ENCODE measurements at regions not wholly inside any gene's neighbourhood (a gene's known extent, or its start where the extent isn't known, plus 50 kb on each side); places are given as distances from the start of the nearest gene placed in this dataset.
"Not testable (repeated sequence)": the region's sequence is repeated elsewhere in the genome, so short reads cannot be mapped to it uniquely, and the experiment has no call there.

DNA sequence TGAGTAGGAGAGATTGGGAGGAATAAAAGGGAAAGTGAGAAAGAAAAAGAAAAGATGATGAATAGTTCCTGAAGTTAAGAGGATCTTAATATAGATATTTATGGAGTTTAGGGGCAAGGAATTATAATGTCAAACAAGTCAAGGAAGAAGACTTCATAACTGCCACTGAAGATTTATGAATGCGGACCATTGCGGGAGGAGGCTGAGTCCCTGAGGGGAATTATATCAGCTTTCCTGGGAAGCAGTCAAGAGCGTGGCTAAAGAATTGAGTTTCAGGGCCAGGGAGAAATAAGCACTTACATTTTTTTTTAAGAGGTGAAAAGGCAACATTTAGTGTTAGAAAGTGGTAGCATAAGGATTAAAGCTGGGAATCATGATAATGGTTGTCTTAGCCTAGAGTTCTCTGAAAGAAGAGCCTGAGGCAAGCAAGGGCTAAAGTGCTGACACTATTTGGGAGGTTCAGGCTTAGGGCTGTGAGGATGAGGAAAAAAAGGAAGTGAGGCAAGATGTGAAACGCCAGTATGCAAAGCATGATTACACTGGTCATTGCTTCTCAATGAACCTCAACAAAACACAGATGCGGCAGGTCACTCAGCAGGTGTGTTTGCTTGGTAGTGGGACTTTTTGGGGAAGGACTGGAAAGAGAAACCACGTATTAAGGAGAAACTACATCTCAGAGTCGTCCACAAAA is 217.1 kb downstream of the SLC4A3 start:
- no peak for DNase-seq

DNA sequence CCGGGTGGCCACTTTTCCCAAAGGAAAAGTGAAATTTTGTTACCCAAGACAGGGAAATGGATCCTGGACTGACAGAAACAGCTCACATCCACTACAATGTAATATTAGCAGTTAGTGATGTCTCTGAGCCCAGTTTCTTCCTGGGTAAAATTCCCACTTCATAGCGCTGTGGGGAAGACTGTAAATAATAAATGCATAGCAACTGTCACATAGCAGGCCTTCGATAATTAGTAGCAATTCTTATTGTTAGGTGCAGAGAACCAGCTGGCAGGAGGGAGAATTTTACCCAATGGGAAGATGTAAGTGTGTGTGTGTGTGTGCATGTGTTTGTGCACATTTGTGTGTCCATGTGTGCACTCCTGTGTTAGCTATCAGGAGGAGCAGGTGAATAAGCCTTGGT is 221.5 kb downstream of the SLC4A3 start:
- no peak for DNase-seq

DNA sequence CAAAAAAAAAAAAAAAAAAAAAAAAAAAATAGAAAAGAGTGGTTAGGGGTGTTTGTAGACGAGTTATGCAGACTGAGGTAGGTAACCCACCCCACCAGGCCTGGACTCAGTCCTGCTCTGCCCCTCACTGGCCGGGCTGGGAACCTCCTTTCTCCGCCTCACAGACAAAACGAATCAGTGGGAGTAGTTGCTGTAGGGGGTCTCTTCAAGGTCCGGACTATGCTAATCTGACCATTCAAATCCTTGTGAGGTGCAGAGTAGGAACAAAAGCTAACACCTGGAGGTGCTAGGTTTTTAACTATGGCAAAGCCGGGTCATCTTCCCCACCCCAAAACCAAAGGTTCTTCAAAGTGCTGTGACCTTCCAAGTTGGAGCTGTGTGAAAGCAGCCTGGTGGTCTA is 223.7 kb downstream of the SLC4A3 start:
- DNase-seq = no peak

DNA sequence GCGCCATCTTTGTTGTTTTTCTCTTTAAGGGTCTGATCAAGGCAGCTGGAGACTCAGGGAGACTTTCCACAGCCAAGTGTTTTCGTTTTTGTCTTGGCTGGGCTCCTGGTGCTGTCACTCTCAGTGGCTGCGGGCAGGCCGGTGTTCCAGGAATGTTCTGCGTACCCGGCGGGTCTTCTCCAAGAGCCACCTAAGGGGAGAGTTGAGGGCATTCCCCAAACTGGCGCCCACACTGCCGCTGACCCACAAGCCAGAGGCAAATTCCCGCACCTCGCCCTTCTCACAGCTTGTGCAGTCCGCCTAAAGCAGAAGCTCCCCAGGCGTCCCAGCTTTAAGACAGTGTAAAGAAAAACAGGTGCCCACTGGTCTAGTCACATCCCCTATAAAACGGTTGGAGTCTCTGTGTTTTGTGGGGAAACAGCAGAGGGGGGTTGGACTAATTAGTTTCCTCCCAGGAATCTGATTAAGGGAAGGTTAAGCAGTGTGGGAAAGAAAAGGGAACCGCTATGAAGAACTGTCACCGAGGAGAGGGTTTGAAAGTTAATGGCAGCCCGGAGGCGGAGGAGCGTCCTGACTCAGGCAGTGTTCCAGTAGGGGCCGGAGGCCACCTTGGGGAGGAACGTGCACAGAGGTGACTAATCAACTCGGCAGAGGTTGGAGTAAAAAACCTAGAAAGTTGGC is 224.5 kb downstream of the SLC4A3 start:
- no peak for DNase-seq

DNA sequence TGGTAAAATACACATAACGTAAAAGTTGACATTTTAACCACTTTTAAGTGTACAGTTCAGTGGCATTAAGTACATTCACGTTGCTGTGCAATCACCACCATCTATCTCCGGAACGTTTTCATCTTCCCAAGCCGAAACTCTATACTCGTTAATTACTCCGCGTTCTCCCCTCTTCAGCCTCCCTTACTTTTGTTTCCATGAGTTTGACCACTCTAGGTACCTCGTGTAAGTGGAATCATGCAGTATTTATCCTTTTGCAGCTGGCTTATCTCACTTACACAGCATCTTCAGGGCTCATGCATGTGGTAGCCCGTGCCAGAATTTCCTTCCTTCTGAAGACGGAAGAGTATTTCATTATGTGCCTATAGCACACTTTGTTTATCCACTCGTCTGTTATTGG is 225.2 kb downstream of the SLC4A3 start:
- no peak for DNase-seq

DNA sequence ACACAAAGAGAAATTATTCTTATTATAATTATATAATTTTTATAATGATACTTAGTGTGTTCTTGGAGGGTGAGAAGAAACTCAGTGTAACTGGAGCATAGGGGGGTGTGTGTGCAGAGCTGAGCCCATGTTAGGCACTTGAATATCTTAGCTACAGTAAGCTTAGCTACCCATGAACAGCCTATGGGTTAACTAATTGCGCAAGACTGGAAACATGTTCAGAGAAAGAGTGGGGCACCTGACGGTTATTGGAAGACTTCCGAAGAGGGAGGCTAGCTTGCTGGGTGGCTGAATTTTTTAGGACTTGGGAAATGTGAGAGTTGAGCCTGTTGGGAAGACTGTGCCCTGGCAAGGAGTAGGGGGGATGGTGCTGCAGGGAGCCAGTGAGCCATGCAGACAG is 229.2 kb downstream of the SLC4A3 start:
- DNase-seq = no peak

DNA sequence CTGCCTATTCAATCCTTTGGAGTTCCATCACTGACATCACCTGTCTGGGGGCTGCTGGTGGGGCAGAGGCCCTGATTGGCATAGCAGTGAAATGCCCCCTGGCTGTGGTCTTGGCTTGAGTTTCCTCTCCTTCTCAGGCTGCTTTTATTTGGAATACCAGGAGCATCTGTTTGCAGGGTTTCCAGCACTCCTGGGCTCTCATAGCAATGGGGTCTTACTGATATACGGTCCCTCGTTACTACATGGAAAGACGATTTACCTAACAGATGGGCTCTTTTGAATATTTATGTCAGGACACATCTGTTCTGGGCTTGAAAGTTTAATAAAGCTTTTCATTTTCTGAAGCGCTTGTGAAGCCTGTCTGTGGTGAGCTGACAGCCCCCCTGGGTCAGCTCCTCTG is 230.3 kb downstream of the SLC4A3 start:
- DNase-seq = no peak

DNA sequence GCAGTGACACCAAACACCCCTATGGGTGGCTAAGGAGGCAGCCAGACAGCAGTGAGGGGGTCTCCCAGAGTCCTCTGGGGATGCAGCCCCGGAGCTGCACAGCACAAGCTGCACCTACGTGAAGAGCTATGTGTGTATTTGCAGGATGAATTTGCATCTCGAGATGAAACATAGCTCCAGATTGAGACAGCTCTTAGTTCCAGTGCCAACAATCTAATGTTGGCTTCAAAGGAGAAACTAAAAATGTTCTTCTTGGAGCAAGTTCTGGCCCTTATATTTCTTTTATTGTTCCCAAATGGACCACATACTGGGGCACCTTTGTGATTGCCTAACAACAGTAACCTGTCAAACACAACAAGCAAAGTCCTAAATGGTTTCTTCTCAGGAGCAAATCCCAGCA is 233.9 kb downstream of the SLC4A3 start:
- no peak for DNase-seq

DNA sequence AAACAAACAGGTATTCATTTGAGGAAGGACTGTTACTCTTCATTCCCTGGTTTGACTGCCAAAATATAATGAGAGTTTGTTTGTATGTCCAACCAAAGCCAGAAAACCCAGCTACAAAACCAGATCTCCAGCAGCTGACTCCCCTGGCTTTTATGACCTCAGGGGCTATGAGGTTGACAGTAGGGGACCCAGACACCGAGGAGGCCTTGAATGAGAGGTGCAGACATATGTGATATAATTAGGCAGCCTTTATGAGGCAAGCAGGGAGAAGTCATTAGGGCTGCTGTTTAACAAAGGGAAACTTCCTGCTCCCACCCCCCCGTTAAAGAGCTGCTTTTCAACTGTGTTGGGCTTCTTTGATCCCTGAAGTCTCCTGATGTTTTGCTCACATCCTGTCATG is 236.7 kb downstream of the SLC4A3 start:
- DNase-seq = no peak

DNA sequence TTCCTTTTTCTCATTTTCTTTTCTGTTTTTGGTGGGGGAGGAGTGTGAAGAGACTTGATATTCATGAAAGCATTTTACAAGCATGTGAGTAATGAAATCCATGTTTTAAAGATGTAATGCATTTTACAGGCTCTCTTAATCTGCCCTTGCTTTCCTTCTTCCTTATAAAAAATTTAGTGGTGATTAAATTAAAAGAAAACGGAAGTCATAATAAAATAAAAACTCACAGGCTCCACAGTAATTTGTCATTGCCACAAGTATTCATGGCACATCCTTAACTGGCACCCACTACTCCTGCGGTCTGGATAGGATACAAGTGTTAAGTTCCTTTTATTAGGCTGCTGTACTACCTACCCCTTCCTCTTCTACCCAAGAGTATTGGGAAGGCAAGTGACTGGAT is 241.2 kb downstream of the SLC4A3 start:
- DNase-seq = no peak

DNA sequence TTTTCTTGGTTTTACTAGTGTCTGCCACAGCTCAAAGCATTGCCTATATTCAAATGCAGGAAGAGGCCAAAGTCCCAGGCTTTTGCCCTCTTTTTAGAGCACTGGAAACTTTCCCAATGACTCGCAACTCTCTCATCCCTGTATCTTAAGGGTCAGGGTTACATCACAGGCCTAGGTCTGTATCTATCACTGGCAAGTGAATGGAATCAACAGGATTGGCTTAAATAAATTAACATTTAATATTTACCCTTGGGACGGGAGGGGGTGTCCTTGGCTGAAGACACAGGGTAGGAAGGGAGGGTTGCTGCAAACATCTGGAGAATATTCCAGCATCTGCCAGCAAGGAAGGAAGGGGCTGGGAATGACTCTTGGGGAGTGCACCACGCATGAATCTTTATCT is 242.6 kb downstream of the SLC4A3 start:
- DNase-seq = no peak

DNA sequence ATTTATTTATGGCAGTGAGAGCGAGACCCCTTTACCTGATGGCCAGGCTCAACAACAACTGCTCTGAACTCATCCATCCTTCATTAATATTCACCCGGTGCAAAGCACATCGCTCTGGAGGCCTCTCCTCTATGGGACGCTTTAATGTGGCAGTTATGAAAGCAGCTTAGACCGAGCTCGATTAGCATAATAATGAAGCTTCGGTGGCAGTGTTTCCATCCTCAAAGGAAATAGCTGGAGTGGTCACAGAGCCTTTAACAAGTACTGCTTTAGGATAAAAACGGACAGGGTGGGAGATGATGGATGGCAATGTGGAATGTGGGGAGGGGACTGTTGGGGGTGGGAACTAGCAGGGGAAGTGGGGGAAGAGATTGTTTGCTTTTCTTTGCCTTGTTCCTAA is 243.9 kb downstream of the SLC4A3 start:
- no peak for DNase-seq

DNA sequence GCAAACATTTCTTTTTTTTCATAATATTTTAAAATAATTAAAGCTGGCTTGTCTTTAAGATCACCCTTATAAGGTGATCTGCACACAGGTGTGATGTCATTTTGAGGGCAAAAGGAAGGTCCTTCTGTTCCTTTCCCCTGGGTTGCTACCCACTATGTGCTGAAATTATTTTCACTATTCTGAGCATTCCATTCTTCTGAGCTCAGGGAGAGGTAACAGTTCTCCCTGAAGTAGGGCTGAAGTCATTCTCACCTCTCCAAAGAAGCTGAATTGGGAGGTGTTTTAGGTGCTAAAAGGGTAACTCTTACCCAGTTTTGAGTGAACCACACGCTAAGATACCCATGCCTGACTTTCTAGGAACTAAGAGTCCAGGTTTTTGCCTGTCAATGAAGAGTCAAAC is 247.6 kb downstream of the SLC4A3 start:
- DNase-seq = no peak

DNA sequence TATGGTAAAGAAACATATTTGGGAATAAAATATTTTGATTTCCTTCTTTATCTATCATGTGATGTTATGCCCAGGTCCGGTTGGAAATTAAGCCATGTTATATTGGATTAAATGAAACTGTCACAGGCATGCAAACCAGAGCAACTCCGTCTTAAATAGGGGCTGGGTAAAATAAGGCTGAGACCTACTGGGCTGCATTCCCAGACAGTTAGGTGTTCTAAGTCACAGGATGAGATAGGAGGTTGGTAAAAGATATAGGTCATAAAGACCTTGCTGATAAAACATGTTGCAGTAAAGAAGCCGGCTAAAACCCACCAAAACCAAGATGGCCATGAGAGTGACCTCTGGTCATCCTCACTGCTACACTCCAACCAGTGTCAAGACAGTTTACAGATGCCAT is 248.6 kb downstream of the SLC4A3 start:
- DNase-seq = not testable (repeated sequence)

DNA sequence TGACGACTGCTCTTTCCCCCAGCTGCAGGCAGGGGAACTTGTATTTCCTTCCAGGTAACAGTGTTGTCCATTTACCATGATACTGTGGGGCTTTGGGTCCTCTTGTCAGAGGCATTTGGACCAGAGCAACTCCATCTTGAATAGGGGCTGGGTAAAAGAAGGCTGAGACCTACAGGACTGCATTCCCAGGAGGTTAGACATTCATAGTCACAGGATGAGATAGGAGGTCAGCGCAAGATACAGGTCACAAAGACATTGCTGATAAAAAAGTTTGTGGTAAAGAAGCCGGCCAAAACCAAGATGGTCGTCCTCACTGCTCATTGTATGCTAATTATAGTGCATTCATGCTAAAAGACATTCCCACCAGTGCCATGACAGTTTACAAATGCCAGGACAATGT is 249.5 kb downstream of the SLC4A3 start:
- DNase-seq = no peak

DNA sequence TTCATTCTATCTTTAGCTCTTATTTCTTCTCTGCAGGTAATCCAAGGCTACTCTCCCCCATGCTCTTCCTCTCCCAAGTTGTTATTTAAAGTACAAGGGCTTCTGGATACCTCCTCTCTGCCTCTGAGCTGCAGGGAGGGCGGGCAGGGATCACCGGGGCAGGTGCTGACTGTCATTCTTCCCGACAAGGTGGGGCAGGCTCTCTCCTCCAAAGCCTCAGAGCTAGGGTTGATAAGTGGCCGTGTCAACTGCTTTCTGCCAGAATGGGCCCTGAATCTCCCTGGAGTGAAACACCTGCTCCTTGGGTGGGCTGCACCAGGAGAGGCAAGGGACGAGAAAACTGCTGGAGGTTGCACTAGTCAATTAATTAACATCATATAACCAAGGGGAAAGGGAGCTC is 250.3 kb downstream of the SLC4A3 start:
- DNase-seq = no peak

DNA sequence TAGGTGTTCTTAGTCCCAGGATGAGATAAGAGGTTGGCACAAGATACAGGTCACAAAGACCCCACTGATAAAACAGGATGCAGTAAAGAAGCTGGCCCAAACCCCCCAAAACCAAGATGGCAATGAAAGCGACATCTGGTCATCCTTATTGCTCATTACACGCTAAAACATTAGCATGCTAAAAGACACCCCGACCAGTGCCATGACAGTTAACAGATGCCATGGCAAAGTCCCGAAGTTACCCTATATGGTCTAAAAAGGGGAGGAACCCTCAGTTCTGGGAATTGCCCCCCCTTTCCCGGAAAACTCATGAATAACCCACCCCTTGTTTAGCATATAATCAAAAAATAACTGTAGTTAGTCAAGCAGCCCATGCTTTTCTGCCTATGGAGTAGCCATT is 251.1 kb downstream of the SLC4A3 start:
- DNase-seq = no peak

DNA sequence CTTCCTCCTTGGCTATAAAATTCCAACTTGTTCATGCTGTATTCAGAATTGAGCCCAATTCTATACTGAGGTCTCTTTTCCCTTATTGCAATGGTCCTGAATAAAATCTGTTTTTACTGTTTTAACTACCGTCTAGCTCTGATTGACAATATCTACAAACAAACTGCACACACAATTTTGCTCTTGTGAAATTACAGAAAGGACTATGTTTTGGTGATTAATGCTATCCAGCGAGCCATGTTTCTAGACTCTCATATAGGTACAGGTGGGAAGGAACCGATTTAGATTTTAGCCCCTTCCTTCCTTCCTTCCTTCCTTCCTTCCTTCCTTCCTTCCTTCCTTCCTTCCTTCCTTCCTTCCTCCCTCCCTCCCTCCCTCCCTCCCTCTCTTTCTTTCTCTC is 254.4 kb downstream of the SLC4A3 start:
- no peak for DNase-seq

DNA sequence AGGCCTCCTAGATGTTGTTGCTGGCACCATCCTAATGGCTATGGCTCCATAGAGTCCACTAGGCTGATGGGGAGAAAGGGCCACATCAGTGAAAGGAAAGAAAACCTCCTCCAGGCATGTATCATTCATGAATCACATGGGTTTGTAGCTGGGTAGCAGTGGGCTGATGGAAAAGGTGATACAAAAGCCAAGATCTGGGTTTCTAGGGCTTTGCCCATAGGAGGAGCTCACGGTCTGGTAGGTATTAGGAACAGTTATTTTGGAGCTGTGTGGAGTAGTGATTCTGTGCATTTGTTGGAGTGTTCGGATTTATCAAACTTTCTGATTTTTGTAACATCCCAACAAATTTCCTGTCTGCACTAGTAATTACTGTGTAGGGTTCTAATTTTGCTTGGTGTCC is 259.2 kb downstream of the SLC4A3 start:
- DNase-seq = no peak

DNA sequence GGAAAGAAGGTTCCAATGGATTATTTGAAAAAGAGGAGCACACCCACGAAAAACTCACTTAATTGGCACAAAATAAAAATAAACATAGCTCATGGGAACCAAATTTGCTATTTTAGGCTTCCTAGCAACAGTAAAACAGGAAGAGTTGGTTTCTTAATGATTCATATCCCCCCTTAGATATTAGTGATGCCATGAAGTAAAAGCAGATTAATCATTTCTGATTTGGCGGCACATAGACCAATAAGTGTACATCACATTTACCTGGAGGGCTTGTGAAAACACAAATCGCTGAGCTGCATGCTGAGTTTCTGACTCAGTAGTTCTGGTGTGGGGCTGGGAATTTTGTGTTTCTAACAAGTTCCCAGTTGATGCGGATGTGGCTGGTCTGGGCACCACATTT is 260.4 kb downstream of the SLC4A3 start:
- DNase-seq = no peak

DNA sequence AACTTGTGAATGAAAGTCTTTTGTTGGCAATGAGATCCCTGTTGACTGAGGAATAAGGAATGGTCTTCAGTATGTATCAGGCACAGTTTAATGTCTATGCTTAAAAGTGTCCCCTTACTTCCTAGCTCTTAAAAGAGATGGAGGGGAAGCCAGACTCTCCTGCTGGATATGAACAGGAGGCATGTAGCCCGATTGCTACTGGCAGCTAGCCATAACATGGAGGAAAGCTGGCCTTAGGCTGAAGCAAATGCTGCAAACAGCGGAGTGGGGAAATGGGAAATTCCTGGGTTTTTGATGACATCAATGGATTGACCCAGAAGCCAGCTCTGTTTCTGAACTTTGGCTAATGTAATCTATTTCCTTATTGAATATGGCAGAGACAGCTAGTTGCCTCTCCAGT is 266.1 kb downstream of the SLC4A3 start:
- no peak for DNase-seq

DNA sequence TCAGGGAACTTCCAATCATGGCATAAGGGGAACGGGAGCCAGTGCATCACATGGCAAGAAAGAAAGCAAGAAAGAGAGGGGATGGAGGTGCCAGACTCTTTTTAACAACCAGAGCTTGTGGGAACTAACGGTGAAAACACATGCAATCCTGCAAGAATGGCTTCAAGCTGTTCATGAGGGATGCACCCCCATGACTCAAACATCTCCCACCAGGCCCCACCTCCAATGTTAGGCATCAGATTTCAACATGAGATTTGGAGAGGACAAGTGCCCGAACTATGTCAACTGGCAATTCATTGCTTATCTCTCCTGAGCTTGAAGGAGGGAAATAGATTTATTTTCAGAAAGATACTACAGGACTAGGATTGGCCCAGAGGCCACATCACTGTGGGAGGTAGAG is 270.0 kb downstream of the SLC4A3 start:
- DNase-seq = no peak

DNA sequence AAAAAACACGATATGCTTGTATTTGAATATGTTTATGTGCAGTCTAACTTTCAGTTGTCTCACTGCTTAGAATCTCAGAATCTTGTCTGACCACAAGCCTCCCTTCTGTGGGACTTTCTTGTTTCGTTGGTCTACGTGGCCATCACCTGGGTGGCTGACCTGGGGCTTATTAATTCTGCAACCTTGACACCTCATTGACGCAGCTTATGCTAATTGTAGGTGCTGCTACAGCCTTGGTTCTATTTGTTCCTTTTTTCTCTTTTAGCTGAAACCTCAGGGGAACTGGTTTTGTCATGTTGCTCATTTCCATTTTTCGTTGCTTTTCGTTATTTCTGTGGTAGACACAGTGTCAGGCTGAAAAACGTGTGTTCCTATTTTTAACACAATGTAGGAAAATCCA is 273.7 kb downstream of the SLC4A3 start:
- no peak for DNase-seq

DNA sequence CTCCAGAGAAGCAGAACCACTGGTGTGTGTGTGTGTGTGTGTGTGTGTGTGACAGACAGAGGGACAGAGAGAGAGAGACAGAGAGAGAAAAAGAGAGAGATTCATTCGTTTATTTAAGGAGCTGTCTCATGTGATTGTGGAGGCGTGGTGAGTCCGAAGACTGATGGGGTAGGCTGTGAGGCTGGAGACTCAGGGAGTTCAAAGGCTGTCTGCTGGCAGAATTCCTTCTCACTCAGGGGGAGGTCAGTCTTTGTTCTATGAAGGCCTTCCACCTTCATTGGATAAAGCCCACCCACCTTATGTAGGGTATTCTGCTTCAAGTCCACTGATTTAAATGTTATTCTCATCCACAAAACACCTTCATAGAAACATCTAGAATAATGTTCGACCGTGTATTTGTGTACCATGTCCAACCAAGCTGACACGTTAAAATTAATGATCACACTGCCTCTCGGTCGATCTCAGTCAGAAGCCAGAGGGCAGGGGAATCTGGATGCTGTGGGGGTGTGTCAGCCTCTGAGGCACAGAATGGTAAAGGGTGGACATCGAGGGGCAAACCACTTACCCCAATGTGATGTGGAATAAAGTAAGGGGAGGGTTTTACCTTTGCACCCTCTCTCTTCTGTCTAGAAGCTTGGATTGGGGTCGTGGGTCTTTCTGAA is 275.6 kb downstream of the SLC4A3 start:
- no peak for DNase-seq

DNA sequence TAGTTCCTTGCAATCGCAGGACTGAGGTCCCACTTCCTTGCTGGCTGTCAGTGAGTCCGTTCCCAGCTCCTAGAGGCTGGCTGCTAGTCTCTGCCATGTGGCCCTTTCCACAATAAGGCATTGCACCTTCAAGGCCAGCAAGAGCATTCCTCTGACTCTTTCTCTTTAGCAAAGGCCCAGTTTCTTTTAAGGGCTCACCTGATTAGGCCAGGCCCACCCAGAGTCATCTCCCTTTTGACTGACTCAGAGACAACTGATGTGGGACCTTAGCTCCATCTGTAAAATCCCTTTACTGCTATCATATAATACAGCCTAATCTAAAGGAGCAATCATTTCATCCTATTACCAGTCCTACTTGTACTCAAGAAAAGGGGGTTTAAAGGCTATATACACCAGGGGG is 278.2 kb downstream of the SLC4A3 start:
- DNase-seq = no peak

All from effector CD8-positive, alpha-beta T cell (primary cell).